ENCODE measurements at regions not wholly inside any gene's neighbourhood (a gene's known extent, or its start where the extent isn't known, plus 50 kb on each side); places are given as distances from the start of the nearest gene placed in this dataset.

- no peak for ATAC-seq
- Histone ChIP-seq H3K27ac (ENCODE audit: extremely low read length, insufficient read depth, low read length) (no peak overlapping the region), H3K4me2 (ENCODE audit: low read depth, low read length) (no peak overlapping the region), H4K20me1 (ENCODE audit: insufficient read depth, low read length) (no peaks in the 10 kb centered on the region), H3K4me3 (replicated peaks in 1 of 3; ENCODE audit: insufficient read depth in 1 of 3, low read depth in 2 of 3, low read length in 3 of 3) (no peak overlapping the region), H3K79me2 (ENCODE audit: insufficient read depth, low read length) (no peaks in the 10 kb centered on the region), H3K36me3 (replicated peaks in 1 of 2; ENCODE audit: control insufficient read depth in 1 of 2, insufficient read depth in 2 of 2, low read length in 2 of 2) (no peaks in the 10 kb centered on the region), H3K27me3 (ENCODE audit: control insufficient read depth in 1 of 2, insufficient read depth in 2 of 2, low read length in 2 of 2) (no peaks in the 10 kb centered on the region), H3K9ac (ENCODE audit: insufficient read depth, low read depth, low read length) (no peak overlapping the region), H2AFZ (ENCODE audit: low read length) (no peak overlapping the region), H3K4me1 (ENCODE audit: insufficient read depth, low read length) (no peaks in the 10 kb centered on the region), H3K9me3 (ENCODE audit: low read length) (no peaks in the 10 kb centered on the region)
- ChIA-PET POLR2A (no interaction called here), CTCF (ENCODE audit: low intra/inter-chr PET ratio, low total read pairs) (no interaction called here)
- no peak for DNase-seq (ENCODE audit: low spot score)
- TF ChIP-seq MYC (CRISPR knock-in tag; IDR thresholded peaks at IDR 0.05; ENCODE audit: borderline replicate concordance) (no peak), CHCHD3 (CRISPR knock-in tag; IDR thresholded peaks at IDR 0.05) (no peak), HNRNPLL (IDR thresholded peaks at IDR 0.05; ENCODE audit: low read depth, low read length, poor library complexity, severe bottlenecking) (no peak), KLF9 (CRISPR knock-in tag; IDR thresholded peaks at IDR 0.05; ENCODE audit: low read depth) (no peak), YY1 (IDR thresholded peaks at IDR 0.05; ENCODE audit: insufficient read depth, insufficient replicate concordance, low read depth, low read length) (no peak), KDM6A (CRISPR knock-in tag; IDR thresholded peaks at IDR 0.05; ENCODE audit: low read depth) (no peak), ZNF484 (CRISPR knock-in tag; IDR thresholded peaks at IDR 0.05; ENCODE audit: borderline replicate concordance, low read depth) (no peak), ZNF10 (CRISPR knock-in tag; IDR thresholded peaks at IDR 0.05; ENCODE audit: borderline replicate concordance, low read depth) (no peak), FOXC1 (CRISPR knock-in tag; IDR thresholded peaks at IDR 0.05; ENCODE audit: borderline replicate concordance) (no peak), ZNF543 (CRISPR knock-in tag; IDR thresholded peaks at IDR 0.05) (no peak), PATZ1 (CRISPR knock-in tag; IDR thresholded peaks at IDR 0.05) (no peak)
- TF ChIP-seq, protein P1, sequence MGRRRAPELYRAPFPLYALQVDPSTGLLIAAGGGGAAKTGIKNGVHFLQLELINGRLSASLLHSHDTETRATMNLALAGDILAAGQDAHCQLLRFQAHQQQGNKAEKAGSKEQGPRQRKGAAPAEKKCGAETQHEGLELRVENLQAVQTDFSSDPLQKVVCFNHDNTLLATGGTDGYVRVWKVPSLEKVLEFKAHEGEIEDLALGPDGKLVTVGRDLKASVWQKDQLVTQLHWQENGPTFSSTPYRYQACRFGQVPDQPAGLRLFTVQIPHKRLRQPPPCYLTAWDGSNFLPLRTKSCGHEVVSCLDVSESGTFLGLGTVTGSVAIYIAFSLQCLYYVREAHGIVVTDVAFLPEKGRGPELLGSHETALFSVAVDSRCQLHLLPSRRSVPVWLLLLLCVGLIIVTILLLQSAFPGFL (CRISPR knock-in tag; IDR thresholded peaks at IDR 0.05): no peak
- WGBS (ENCODE audit: low lambda C conversion rate): 0% methylated on average over 1 of the region's 1 CpG
- intact Hi-C loops (cut with micrococcal nuclease; ENCODE audit: unreplicated experiment) (no loop called here), in situ Hi-C loops (cut with HindIII; ENCODE audit: extremely low pct_ligation_motif_present, low pct_unique_long_range_greater_than_20kb) (no loop called here)
- no TSS peak for BruUV-seq (replicated peaks)
- FAIRE-seq: no peak
Measured at GRCh38 chr4:126495163-126495752, 1137.5 kb upstream of the INTU start.
